ENCODE measurements at regions not wholly inside any gene's neighbourhood (a gene's known extent, or its start where the extent isn't known, plus 50 kb on each side); places are given as distances from the start of the nearest gene placed in this dataset.

DNA sequence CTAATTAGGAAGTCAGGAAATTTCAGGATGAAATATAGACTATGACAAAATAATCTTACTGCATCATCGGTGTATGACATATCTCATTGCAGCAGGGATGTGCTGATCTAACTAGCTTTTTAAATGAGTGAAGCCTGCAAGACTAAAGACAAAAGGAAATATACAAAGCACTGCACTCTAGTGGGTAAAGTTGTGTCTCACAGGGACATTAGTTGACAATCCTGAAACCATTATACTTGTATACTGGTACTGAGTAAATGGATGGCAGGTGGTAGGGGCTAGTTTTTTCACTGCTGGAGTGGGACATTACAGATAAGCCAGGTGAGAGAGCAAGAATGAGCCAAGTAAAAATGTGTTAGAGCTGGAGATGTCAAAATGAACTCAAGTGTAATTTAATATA lies 317.5 kb upstream of the RAB6C start (continued):
- TF ChIP-seq, protein P1, sequence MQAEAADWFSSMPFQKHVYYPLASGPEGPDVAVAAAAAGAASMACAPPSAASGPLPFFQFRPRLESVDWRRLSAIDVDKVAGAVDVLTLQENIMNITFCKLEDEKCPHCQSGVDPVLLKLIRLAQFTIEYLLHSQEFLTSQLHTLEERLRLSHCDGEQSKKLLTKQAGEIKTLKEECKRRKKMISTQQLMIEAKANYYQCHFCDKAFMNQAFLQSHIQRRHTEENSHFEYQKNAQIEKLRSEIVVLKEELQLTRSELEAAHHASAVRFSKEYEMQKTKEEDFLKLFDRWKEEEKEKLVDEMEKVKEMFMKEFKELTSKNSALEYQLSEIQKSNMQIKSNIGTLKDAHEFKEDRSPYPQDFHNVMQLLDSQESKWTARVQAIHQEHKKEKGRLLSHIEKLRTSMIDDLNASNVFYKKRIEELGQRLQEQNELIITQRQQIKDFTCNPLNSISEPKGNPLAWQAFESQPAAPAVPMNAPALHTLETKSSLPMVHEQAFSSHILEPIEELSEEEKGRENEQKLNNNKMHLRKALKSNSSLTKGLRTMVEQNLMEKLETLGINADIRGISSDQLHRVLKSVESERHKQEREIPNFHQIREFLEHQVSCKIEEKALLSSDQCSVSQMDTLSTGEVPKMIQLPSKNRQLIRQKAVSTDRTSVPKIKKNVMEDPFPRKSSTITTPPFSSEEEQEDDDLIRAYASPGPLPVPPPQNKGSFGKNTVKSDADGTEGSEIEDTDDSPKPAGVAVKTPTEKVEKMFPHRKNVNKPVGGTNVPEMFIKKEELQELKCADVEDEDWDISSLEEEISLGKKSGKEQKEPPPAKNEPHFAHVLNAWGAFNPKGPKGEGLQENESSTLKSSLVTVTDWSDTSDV (CRISPR knock-in tag; IDR thresholded peaks at IDR 0.05): no peak
- TF ChIP-seq ZNF367 (CRISPR knock-in tag; IDR thresholded peaks at IDR 0.05; ENCODE audit: borderline replicate concordance) (no peak), ZNF788 (CRISPR knock-in tag; IDR thresholded peaks at IDR 0.05; ENCODE audit: borderline replicate concordance) (no peak), SRSF1 (optimal IDR thresholded peaks at IDR 0.05; ENCODE audit: low read depth, low read length) (no peak), ZNF431 (CRISPR knock-in tag; IDR thresholded peaks at IDR 0.05; ENCODE audit: borderline replicate concordance, low read depth) (no peak), ZNF780A (CRISPR knock-in tag; IDR thresholded peaks at IDR 0.05) (no peak), ZNF713 (CRISPR knock-in tag; IDR thresholded peaks at IDR 0.05) (no peak)
- TF ChIP-seq, protein P2, sequence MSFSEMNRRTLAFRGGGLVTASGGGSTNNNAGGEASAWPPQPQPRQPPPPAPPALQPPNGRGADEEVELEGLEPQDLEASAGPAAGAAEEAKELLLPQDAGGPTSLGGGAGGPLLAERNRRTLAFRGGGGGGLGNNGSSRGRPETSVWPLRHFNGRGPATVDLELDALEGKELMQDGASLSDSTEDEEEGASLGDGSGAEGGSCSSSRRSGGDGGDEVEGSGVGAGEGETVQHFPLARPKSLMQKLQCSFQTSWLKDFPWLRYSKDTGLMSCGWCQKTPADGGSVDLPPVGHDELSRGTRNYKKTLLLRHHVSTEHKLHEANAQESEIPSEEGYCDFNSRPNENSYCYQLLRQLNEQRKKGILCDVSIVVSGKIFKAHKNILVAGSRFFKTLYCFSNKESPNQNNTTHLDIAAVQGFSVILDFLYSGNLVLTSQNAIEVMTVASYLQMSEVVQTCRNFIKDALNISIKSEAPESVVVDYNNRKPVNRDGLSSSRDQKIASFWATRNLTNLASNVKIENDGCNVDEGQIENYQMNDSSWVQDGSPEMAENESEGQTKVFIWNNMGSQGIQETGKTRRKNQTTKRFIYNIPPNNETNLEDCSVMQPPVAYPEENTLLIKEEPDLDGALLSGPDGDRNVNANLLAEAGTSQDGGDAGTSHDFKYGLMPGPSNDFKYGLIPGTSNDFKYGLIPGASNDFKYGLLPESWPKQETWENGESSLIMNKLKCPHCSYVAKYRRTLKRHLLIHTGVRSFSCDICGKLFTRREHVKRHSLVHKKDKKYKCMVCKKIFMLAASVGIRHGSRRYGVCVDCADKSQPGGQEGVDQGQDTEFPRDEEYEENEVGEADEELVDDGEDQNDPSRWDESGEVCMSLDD (CRISPR knock-in tag; IDR thresholded peaks at IDR 0.05; ENCODE audit: borderline replicate concordance): no peak
- TF ChIP-seq, protein P3, sequence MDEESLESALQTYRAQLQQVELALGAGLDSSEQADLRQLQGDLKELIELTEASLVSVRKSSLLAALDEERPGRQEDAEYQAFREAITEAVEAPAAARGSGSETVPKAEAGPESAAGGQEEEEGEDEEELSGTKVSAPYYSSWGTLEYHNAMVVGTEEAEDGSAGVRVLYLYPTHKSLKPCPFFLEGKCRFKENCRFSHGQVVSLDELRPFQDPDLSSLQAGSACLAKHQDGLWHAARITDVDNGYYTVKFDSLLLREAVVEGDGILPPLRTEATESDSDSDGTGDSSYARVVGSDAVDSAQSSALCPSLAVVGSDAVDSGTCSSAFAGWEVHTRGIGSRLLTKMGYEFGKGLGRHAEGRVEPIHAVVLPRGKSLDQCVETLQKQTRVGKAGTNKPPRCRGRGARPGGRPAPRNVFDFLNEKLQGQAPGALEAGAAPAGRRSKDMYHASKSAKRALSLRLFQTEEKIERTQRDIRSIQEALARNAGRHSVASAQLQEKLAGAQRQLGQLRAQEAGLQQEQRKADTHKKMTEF (CRISPR knock-in tag; IDR thresholded peaks at IDR 0.05): no peak
